GM23338 (cell line): ENCODE measurements at regions not wholly inside any gene's neighbourhood (a gene's known extent, or its start where the extent isn't known, plus 50 kb on each side); places are given as distances from the start of the nearest gene placed in this dataset.

Experiments
- ATAC-seq: fragments of 200-7000 bp; cut with Tn5 transposase; 3 replicates; pipeline ENCODE4 v1.9.1; 2020
- DNase-seq: peaks from one replicate; pipeline ENCODE4 v3.0.0-alpha.2; 2015; ENCODE audit warnings: low spot score
- H2AFZ ChIP-seq: fragments of 200-600 bp; sonication (generic); 2 replicates; pipeline ENCODE4 v1.8.0; 2016; ENCODE audit warnings: antibody characterized with exemption, mild to moderate bottlenecking, moderate library complexity
- H3F3A ChIP-seq: fragments of 200-600 bp; sonication (generic); replicated peaks from 2 replicates; pipeline ENCODE4 v1.8.0; 2017; ENCODE audit warnings: antibody characterized with exemption, mixed run types, low read depth
- H3K27ac ChIP-seq: fragments of 200-600 bp; sonication (generic); 2 replicates; pipeline ENCODE4 v1.6.1; 2016; ENCODE audit warnings: low read depth
- H3K27me3 ChIP-seq: fragments of 200-600 bp; sonication (generic); 2 replicates; pipeline ENCODE4 v1.8.0; 2016; ENCODE audit warnings: mild to moderate bottlenecking, mixed run types, moderate library complexity; ENCODE audit not compliant: insufficient read depth
- H3K36me3 ChIP-seq: fragments of 200-600 bp; sonication (generic); 2 replicates; pipeline ENCODE4 v1.8.0; 2016; ENCODE audit warnings: mild to moderate bottlenecking; ENCODE audit not compliant: insufficient read depth
- H3K4me1 ChIP-seq: fragments of 200-600 bp; sonication (generic); 2 replicates; pipeline ENCODE4 v1.8.0; 2016; ENCODE audit warnings: mild to moderate bottlenecking, moderate library complexity; ENCODE audit not compliant: insufficient read depth
- H3K4me2 ChIP-seq: fragments of 200-600 bp; sonication (generic); 2 replicates; pipeline ENCODE4 v1.7.1; 2017; ENCODE audit warnings: mixed run types
- H3K4me3 ChIP-seq: fragments of 200-600 bp; sonication (generic); 2 replicates; pipeline ENCODE4 v1.6.1; 2016; ENCODE audit warnings: mixed run types
- H3K79me2 ChIP-seq: fragments of 200-600 bp; sonication (generic); replicated peaks from 2 replicates; pipeline ENCODE4 v1.8.0; 2017; ENCODE audit warnings: mild to moderate bottlenecking; ENCODE audit not compliant: insufficient read depth
- H3K9me2 ChIP-seq: fragments of 200-600 bp; sonication (generic); 2 replicates; pipeline ENCODE4 v1.8.0; 2017; ENCODE audit not compliant: insufficient read depth
- H4K20me1 ChIP-seq: fragments of 200-600 bp; sonication (generic); replicated peaks from 2 replicates; pipeline ENCODE4 v1.8.0; 2017; ENCODE audit warnings: mild to moderate bottlenecking; ENCODE audit not compliant: insufficient read depth
- H3K27ac Mint-ChIP-seq: 2 replicates; pipeline ENCODE4 v1.8.0; 2020; ENCODE audit warnings: inconsistent platforms, mild to moderate bottlenecking, moderate library complexity, mixed read lengths
- H3K27me3 Mint-ChIP-seq: 3 replicates; pipeline ENCODE4 v1.8.0; 2022; ENCODE audit warnings: low read depth, mild to moderate bottlenecking, moderate library complexity, mixed read lengths, inconsistent platforms; ENCODE audit not compliant: insufficient read depth, poor library complexity
- H3K36me3 Mint-ChIP-seq: 3 replicates; pipeline ENCODE4 v1.8.0; 2021; ENCODE audit warnings: low read depth, mild to moderate bottlenecking, inconsistent platforms, moderate library complexity, mixed read lengths
- H3K4me1 Mint-ChIP-seq: 3 replicates; pipeline ENCODE4 v1.8.0; 2020; ENCODE audit warnings: mild to moderate bottlenecking, inconsistent platforms, mixed read lengths
- H3K4me3 Mint-ChIP-seq: 3 replicates; pipeline ENCODE4 v1.8.0; 2021; ENCODE audit warnings: moderate library complexity, mild to moderate bottlenecking, inconsistent platforms, mixed read lengths
- H3K9me3 Mint-ChIP-seq: 3 replicates; pipeline ENCODE4 v1.8.0; 2020; ENCODE audit warnings: moderate library complexity, mild to moderate bottlenecking, inconsistent platforms, mixed read lengths
- CREB1 ChIP-seq: fragments of 250-450 bp; sonication (Bioruptor Pico); IDR thresholded peaks from 2 replicates; pipeline ENCODE4 v1.5.0; 2020; ENCODE audit warnings: low read depth, mild to moderate bottlenecking, moderate library complexity
- ETS1 ChIP-seq: IDR thresholded peaks from 2 replicates; pipeline ENCODE4 v1.6.1; 2016; ENCODE audit warnings: antibody characterized with exemption
- EZH2 ChIP-seq: fragments of 200-600 bp; sonication (generic); IDR thresholded peaks from one replicate; pipeline ENCODE4 v1.8.0; 2017; ENCODE audit warnings: antibody characterized with exemption, mild to moderate bottlenecking, low read depth; ENCODE audit not compliant: unreplicated experiment
- EZH2phosphoT487 ChIP-seq: fragments of 200-600 bp; sonication (generic); IDR thresholded peaks from one replicate; pipeline ENCODE4 v1.8.1; 2018; ENCODE audit warnings: antibody characterized with exemption; ENCODE audit not compliant: unreplicated experiment
- JUNB ChIP-seq: IDR thresholded peaks from one replicate; pipeline ENCODE4 v1.6.1; 2016; ENCODE audit warnings: antibody characterized with exemption; ENCODE audit not compliant: unreplicated experiment
- NANOG ChIP-seq: IDR thresholded peaks from 2 replicates; pipeline ENCODE4 v1.6.1; 2016; ENCODE audit warnings: antibody characterized with exemption, borderline replicate concordance
- POLR2AphosphoS5 ChIP-seq: IDR thresholded peaks from 2 replicates; pipeline ENCODE4 v1.6.1; 2016; ENCODE audit warnings: antibody characterized with exemption, low read depth
- REST ChIP-seq: IDR thresholded peaks from one replicate; pipeline ENCODE4 v1.6.1; 2018; ENCODE audit warnings: antibody characterized with exemption; ENCODE audit not compliant: unreplicated experiment
- STAT1 ChIP-seq: IDR thresholded peaks from one replicate; pipeline ENCODE4 v1.6.1; 2016; ENCODE audit warnings: antibody characterized with exemption; ENCODE audit not compliant: unreplicated experiment
- ZNF114 ChIP-seq: fragments of 250-450 bp; sonication (Bioruptor Pico); IDR thresholded peaks from 2 replicates; pipeline ENCODE4 v1.5.0; 2020; ENCODE audit warnings: mild to moderate bottlenecking, moderate library complexity
- ZNF331 ChIP-seq: fragments of 250-450 bp; sonication (Bioruptor Pico); IDR thresholded peaks from 2 replicates; pipeline ENCODE4 v1.5.0; 2020; ENCODE audit warnings: low read depth, mild to moderate bottlenecking, moderate library complexity
- TF ChIP-seq, protein P1 (sequence below): fragments of 250-450 bp; sonication (Bioruptor Pico); IDR thresholded peaks from 2 replicates; pipeline ENCODE4 v1.5.0; 2020; ENCODE audit warnings: mild to moderate bottlenecking, moderate library complexity
- TF ChIP-seq, protein P2 (sequence below), 2 experiments: fragments of 200-600 bp in 1 of 2; sonication (generic) in 1 of 2; conservative IDR thresholded peaks; 2 replicates each; pipeline versions ENCODE4 v1.5.1 to v1.6.1; 2016 to 2017; ENCODE audit warnings: antibody characterized with exemption in 2 of 2, low read depth in 2 of 2, mild to moderate bottlenecking in 2 of 2, moderate library complexity in 1 of 2

DNA sequence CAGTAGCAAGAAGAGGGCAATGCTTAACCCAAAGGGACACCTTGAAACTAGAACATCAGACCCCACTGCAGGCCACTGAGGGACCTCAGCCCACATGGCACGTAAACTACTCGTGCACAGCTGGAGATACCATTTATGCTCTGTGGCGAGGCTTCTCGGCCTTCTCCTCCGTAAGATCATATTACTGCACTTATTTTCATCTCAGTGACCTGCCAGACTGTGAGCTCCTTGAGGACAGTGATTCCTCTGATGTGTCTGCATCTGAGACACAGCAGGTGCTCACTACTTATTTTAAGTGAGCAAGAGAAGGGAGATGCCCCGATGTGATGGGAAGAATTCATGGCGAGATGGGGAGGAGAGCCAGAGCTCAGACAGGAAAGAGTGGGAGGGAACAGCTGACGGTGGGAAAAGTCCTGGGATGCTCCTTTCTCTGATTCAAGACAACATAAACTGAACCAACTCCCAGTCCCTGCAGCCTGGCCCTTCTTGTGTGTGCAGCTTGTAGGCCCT lies 137.6 kb downstream of the RPLP1 start:
- H3K27ac Mint-ChIP-seq, result no peak overlapping the region
- no peaks in the 10 kb centered on the region for H3K79me2 ChIP-seq
- H3K36me3 Mint-ChIP-seq, result no peaks in the 10 kb centered on the region
- H2AFZ ChIP-seq, result no peak overlapping the region
- H3K4me3 Mint-ChIP-seq, result no peak overlapping the region
- H3K4me1 Mint-ChIP-seq, result peaks cover 4% of the 10 kb centered on the region; the same call in 2 of the 3 replicates
- no peak for ATAC-seq
- H3K27me3 ChIP-seq, result no peaks in the 10 kb centered on the region
- DNase-seq, result no peak
- peaks cover 6% of the 10 kb centered on the region for H3K27me3 Mint-ChIP-seq
- no peaks in the 10 kb centered on the region for H4K20me1 ChIP-seq
- no peaks in the 10 kb centered on the region for H3K9me3 Mint-ChIP-seq
- H3K4me1 ChIP-seq, result no peaks in the 10 kb centered on the region
- H3K27ac ChIP-seq, result no peak overlapping the region
- no peak overlapping the region for H3K4me2 ChIP-seq
- no peaks in the 10 kb centered on the region for H3K9me2 ChIP-seq
- H3K4me3 ChIP-seq, result no peak overlapping the region
- TF ChIP-seq, protein P1, sequence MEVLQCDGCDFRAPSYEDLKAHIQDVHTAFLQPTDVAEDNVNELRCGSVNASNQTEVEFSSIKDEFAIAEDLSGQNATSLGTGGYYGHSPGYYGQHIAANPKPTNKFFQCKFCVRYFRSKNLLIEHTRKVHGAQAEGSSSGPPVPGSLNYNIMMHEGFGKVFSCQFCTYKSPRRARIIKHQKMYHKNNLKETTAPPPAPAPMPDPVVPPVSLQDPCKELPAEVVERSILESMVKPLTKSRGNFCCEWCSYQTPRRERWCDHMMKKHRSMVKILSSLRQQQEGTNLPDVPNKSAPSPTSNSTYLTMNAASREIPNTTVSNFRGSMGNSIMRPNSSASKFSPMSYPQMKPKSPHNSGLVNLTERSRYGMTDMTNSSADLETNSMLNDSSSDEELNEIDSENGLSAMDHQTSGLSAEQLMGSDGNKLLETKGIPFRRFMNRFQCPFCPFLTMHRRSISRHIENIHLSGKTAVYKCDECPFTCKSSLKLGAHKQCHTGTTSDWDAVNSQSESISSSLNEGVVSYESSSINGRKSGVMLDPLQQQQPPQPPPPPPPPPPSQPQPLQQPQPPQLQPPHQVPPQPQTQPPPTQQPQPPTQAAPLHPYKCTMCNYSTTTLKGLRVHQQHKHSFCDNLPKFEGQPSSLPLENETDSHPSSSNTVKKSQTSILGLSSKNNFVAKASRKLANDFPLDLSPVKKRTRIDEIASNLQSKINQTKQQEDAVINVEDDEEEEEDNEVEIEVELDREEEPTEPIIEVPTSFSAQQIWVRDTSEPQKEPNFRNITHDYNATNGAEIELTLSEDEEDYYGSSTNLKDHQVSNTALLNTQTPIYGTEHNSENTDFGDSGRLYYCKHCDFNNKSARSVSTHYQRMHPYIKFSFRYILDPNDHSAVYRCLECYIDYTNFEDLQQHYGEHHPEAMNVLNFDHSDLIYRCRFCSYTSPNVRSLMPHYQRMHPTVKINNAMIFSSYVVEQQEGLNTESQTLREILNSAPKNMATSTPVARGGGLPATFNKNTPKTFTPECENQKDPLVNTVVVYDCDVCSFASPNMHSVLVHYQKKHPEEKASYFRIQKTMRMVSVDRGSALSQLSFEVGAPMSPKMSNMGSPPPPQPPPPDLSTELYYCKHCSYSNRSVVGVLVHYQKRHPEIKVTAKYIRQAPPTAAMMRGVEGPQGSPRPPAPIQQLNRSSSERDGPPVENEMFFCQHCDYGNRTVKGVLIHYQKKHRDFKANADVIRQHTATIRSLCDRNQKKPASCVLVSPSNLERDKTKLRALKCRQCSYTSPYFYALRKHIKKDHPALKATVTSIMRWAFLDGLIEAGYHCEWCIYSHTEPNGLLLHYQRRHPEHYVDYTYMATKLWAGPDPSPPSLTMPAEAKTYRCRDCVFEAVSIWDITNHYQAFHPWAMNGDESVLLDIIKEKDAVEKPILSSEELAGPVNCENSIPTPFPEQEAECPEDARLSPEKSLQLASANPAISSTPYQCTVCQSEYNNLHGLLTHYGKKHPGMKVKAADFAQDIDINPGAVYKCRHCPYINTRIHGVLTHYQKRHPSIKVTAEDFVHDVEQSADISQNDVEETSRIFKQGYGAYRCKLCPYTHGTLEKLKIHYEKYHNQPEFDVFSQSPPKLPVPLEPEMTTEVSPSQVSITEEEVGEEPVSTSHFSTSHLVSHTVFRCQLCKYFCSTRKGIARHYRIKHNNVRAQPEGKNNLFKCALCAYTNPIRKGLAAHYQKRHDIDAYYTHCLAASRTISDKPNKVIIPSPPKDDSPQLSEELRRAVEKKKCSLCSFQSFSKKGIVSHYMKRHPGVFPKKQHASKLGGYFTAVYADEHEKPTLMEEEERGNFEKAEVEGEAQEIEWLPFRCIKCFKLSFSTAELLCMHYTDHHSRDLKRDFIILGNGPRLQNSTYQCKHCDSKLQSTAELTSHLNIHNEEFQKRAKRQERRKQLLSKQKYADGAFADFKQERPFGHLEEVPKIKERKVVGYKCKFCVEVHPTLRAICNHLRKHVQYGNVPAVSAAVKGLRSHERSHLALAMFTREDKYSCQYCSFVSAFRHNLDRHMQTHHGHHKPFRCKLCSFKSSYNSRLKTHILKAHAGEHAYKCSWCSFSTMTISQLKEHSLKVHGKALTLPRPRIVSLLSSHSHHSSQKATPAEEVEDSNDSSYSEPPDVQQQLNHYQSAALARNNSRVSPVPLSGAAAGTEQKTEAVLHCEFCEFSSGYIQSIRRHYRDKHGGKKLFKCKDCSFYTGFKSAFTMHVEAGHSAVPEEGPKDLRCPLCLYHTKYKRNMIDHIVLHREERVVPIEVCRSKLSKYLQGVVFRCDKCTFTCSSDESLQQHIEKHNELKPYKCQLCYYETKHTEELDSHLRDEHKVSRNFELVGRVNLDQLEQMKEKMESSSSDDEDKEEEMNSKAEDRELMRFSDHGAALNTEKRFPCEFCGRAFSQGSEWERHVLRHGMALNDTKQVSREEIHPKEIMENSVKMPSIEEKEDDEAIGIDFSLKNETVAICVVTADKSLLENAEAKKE (CRISPR knock-in tag), result no peak
- no peak for TF ChIP-seq NANOG
- no peak for TF ChIP-seq STAT1
- no peak for TF ChIP-seq ETS1
- no peak for TF ChIP-seq POLR2AphosphoS5
- no peak for TF ChIP-seq CREB1 (CRISPR knock-in tag)
- TF ChIP-seq, protein P2, sequence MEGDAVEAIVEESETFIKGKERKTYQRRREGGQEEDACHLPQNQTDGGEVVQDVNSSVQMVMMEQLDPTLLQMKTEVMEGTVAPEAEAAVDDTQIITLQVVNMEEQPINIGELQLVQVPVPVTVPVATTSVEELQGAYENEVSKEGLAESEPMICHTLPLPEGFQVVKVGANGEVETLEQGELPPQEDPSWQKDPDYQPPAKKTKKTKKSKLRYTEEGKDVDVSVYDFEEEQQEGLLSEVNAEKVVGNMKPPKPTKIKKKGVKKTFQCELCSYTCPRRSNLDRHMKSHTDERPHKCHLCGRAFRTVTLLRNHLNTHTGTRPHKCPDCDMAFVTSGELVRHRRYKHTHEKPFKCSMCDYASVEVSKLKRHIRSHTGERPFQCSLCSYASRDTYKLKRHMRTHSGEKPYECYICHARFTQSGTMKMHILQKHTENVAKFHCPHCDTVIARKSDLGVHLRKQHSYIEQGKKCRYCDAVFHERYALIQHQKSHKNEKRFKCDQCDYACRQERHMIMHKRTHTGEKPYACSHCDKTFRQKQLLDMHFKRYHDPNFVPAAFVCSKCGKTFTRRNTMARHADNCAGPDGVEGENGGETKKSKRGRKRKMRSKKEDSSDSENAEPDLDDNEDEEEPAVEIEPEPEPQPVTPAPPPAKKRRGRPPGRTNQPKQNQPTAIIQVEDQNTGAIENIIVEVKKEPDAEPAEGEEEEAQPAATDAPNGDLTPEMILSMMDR (conservative IDR thresholded peaks at IDR 0.05; ENCODE audit: low read depth in 2 of 2), result no peak
- TF ChIP-seq EZH2, result no peak
- no peak for TF ChIP-seq REST
- TF ChIP-seq EZH2phosphoT487, result no peak
- TF ChIP-seq JUNB, result no peak
- no peak for TF ChIP-seq ZNF331
- TF ChIP-seq ZNF114, result no peak
- H3F3A ChIP-seq, result no peaks in the 10 kb centered on the region
- H3K36me3 ChIP-seq, result no peaks in the 10 kb centered on the region
